HUES48 (cell line): ENCODE measurements at regions not wholly inside any gene's neighbourhood (a gene's known extent, or its start where the extent isn't known, plus 50 kb on each side); places are given as distances from the start of the nearest gene placed in this dataset.

Experiments used
- H3K27ac ChIP-seq: one replicate; pipeline ENCODE4 v1.7.0; 2013; ENCODE audit warnings: low read depth, low read length, inconsistent platforms
- H3K27me3 ChIP-seq: 2 replicates; pipeline ENCODE4 v1.6.1; 2013; ENCODE audit warnings: mild to moderate bottlenecking, low read length; ENCODE audit not compliant: control insufficient read depth, insufficient read depth
- H3K36me3 ChIP-seq: 2 replicates; pipeline ENCODE4 v1.6.1; 2013; ENCODE audit warnings: low read length; ENCODE audit not compliant: control insufficient read depth, insufficient read depth
- H3K4me1 ChIP-seq: 2 replicates; pipeline ENCODE4 v1.6.1; 2013; ENCODE audit warnings: mild to moderate bottlenecking, low read length; ENCODE audit not compliant: control insufficient read depth, insufficient read depth
- H3K4me3 ChIP-seq: 2 replicates; pipeline ENCODE4 v1.5.1; 2013; ENCODE audit warnings: mild to moderate bottlenecking, low read depth, low read length
- H3K9ac ChIP-seq: 2 replicates; pipeline ENCODE4 v1.6.1; 2013; ENCODE audit warnings: mild to moderate bottlenecking, low read depth, low read length, moderate library complexity
- H3K9me3 ChIP-seq: 2 replicates; pipeline ENCODE4 v1.6.1; 2013; ENCODE audit warnings: low read length; ENCODE audit not compliant: control insufficient read depth, insufficient read depth

DNA sequence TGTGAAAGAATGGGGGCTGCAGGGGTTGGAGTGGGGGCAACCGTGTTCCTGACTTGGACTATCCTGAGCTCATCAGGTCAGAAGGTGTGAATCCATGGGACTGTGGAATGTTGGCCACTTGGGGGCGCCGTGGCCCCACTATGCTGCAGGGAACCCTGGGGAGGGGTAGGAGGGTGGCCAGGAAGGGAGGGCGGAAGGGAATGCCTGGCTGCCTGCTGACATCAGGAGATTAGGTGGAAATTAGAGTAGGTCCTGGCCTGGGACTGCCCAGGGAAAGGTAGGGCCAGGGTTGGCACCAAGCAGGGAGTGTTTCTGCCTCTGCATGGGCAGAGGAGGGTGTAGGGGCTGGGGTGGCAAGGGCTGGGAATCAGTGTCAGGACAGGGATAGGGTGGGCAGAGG lies 65.8 kb upstream of the PRSS58 start:
- no peak overlapping the region for H3K9ac ChIP-seq
- peaks cover 5% of the 10 kb centered on the region for H3K4me1 ChIP-seq
- no peak overlapping the region for H3K4me3 ChIP-seq
- no peaks in the 10 kb centered on the region for H3K36me3 ChIP-seq
- H3K9me3 ChIP-seq: no peaks in the 10 kb centered on the region
- H3K27ac ChIP-seq: no peak overlapping the region
- H3K27me3 ChIP-seq: no peaks in the 10 kb centered on the region

DNA sequence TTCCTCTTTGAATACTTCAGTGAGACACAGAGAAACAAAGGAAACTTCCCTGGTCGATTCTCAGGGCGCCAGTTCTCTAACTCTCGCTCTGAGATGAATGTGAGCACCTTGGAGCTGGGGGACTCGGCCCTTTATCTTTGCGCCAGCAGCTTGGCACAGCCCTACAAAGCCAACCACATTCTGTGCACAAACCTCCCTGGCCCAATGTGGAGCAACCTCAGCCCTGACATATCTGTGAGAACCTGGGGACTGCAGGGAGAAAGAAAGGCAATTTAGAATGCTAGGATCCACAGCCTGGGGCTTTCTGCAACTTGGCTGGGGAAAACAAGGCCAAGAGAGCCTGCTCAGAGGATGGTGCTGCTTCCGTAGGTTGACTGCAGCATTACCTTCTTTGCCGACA lies 63.5 kb upstream of the PRSS58 start:
- Histone ChIP-seq H3K36me3 (no peaks in the 10 kb centered on the region), H3K27me3 (no peaks in the 10 kb centered on the region), H3K9me3 (no peaks in the 10 kb centered on the region), H3K9ac (no peak overlapping the region), H3K4me3 (no peak overlapping the region), H3K4me1 (peaks cover 5% of the 10 kb centered on the region), H3K27ac (no peak overlapping the region)

DNA sequence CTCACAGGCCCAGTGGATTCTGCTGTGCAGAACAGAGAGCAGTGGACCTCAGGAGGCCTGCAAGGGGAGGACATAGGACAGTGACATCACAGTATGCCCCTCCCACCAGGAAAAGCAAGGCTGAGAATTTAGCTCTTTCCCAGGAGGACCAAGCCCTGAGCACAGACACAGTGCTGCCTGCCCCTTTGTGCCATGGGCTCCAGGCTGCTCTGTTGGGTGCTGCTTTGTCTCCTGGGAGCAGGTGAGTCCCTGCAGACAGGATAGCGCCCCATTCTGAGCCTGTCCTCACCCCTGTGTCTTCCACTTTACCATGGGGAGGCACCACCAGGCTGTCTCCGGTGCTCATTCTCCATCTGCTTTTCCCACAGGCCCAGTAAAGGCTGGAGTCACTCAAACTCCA lies 63.0 kb upstream of the PRSS58 start:
- no peaks in the 10 kb centered on the region for H3K9me3 ChIP-seq
- no peaks in the 10 kb centered on the region for H3K27me3 ChIP-seq
- no peak overlapping the region for H3K4me3 ChIP-seq
- H3K4me1 ChIP-seq: peaks cover 5% of the 10 kb centered on the region
- no peak overlapping the region for H3K9ac ChIP-seq
- no peaks in the 10 kb centered on the region for H3K36me3 ChIP-seq
- no peak overlapping the region for H3K27ac ChIP-seq

DNA sequence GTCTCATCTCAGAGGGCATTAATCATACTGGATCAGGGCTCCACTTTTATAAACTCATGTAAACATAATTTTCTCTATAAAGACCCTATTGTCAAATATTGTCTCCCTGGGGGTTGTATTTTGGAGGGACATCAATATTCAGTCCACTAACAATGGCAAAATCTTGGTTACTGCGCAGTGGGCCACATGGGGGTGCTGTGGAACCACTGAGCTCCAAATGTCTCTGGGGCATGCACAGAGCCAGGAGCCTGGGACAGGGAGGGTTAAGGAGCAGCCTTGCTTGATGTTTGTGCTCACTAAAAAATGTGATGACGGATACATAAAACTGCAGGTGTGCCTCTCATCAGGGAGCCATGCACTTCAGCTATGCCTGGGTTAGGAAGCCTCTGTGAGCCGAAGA lies 62.1 kb upstream of the PRSS58 start:
- Histone ChIP-seq H3K4me1 (peaks cover 5% of the 10 kb centered on the region), H3K36me3 (no peaks in the 10 kb centered on the region), H3K9ac (no peak overlapping the region), H3K27me3 (no peaks in the 10 kb centered on the region), H3K9me3 (no peaks in the 10 kb centered on the region), H3K27ac (no peak overlapping the region), H3K4me3 (no peak overlapping the region)

DNA sequence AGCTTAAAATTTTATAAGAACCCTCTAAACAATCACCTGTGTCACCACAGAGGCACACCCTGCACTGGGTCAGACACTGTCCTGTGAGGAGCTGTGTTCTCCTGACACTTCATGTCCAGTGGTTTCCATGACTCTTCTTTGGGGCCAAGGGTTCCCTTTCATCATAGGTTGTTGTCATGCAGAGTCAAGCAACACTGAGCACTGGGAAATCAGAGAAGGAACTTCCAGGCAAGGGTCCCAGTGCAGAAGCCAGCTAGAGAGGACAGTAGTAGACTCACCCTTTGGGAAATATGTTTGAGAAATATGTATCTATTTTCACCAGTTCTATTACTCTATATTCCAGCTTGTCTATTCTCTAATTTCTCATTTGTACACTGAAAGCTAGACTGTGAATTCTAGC lies 56.4 kb upstream of the PRSS58 start:
- Histone ChIP-seq H3K9ac (no peak overlapping the region), H3K4me3 (no peak overlapping the region), H3K9me3 (no peaks in the 10 kb centered on the region), H3K27ac (no peak overlapping the region), H3K36me3 (no peaks in the 10 kb centered on the region), H3K4me1 (no peaks in the 10 kb centered on the region), H3K27me3 (no peaks in the 10 kb centered on the region)

DNA sequence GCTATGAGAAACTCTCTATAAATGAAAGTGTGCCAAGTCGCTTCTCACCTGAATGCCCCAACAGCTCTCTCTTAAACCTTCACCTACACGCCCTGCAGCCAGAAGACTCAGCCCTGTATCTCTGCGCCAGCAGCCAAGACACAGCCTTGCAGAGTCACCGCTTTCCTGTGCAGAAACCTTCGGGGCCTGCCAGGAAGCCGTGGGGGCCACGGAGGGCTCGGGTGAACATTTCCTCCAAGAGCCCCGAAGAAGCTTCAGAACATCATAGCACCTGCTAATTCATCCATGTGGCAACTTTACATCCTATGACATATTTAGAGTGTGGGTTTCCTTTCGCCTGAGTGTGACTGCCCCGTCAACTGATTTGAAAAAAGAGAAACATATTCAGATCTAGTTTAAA lies 55.7 kb upstream of the PRSS58 start:
- Histone ChIP-seq H3K4me1 (no peaks in the 10 kb centered on the region), H3K9ac (no peak overlapping the region), H3K9me3 (no peaks in the 10 kb centered on the region), H3K27me3 (no peaks in the 10 kb centered on the region), H3K27ac (no peak overlapping the region), H3K4me3 (no peak overlapping the region), H3K36me3 (no peaks in the 10 kb centered on the region)

DNA sequence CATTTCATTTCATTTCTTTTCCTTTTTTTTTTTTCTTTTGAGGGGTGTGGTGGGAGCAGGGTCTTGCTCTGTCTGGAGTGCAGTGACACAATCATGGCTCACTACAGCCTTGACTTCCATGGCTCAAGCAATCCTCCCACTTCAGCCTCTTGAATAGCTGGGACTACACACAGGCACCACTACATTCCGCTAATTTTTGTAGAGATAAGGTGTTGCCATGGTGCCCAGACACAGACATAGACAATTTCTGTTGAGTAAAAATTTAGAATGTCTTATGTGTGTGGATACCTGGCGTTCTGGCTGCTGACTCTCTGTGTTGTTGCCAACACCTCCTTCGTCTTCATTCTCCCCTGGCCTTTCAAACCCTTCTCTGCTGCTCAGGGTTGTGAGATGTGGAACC lies 54.0 kb upstream of the PRSS58 start:
- Histone ChIP-seq H3K9me3 (no peaks in the 10 kb centered on the region), H3K27ac (no peak overlapping the region), H3K36me3 (no peaks in the 10 kb centered on the region), H3K4me1 (no peaks in the 10 kb centered on the region), H3K4me3 (no peak overlapping the region), H3K27me3 (no peaks in the 10 kb centered on the region), H3K9ac (no peak overlapping the region)

DNA sequence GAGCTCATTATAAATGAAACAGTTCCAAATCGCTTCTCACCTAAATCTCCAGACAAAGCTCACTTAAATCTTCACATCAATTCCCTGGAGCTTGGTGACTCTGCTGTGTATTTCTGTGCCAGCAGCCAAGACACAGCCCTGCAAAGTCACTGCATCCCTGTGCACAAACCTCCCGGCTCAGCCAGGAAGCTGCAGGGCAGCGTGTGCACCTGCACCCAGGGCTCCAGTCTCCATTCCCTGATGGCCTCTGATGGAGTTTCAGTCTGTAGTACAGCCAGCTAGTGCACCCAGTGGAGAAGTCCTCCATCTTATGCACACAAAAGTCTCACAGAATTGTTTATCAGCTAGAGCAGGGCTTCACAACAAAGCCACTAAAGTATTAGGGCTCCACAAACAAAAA lies 51.1 kb upstream of the PRSS58 start:
- H3K9ac ChIP-seq: no peak overlapping the region
- H3K4me1 ChIP-seq: no peaks in the 10 kb centered on the region
- H3K27me3 ChIP-seq: no peaks in the 10 kb centered on the region
- no peak overlapping the region for H3K27ac ChIP-seq
- H3K36me3 ChIP-seq: no peaks in the 10 kb centered on the region
- no peaks in the 10 kb centered on the region for H3K9me3 ChIP-seq
- H3K4me3 ChIP-seq: no peak overlapping the region

DNA sequence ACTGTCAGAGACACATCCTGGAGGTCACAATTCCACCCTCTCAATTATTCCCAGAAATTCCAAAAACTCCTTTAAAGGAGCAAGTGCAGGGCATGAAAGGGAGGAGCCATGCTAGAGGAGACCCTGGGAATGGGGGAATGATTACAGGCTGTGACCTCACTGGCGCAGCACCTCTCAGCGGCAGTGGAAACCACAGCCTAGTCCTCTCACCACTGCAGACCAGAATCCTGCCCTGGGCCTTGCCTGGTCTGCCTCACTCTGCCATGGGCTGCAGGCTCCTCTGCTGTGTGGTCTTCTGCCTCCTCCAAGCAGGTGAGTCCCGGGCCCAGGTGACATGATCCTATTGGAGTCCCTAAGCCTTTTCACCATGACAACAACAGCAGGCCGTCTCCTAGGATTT lies 50.5 kb upstream of the PRSS58 start:
- Histone ChIP-seq H3K4me1 (no peaks in the 10 kb centered on the region), H3K9me3 (no peaks in the 10 kb centered on the region), H3K4me3 (no peak overlapping the region), H3K9ac (no peak overlapping the region), H3K27me3 (no peaks in the 10 kb centered on the region), H3K36me3 (no peaks in the 10 kb centered on the region), H3K27ac (no peak overlapping the region)
